GM12878 (cell line): ENCODE measurements at regions not wholly inside any gene's neighbourhood (a gene's known extent, or its start where the extent isn't known, plus 50 kb on each side); places are given as distances from the start of the nearest gene placed in this dataset.

Experiments
- BRCA1 ChIP-seq: IDR thresholded peaks from 2 replicates; pipeline ENCODE4 v1.6.1; 2011; ENCODE audit warnings: low read depth, low read length, improper control_type of control experiment
- CREB1 ChIP-seq: IDR thresholded peaks from 2 replicates; pipeline ENCODE4 v1.6.1; 2012; ENCODE audit warnings: low read depth, mild to moderate bottlenecking, inconsistent platforms
- EZH2 ChIP-seq: IDR thresholded peaks from 2 replicates; pipeline ENCODE4 v1.6.1; 2012; ENCODE audit warnings: low read depth, mild to moderate bottlenecking, control low read depth, inconsistent platforms, low read length, borderline replicate concordance; ENCODE audit not compliant: control insufficient read depth
- POLR2A ChIP-seq: IDR thresholded peaks from 2 replicates; pipeline ENCODE4 v1.6.1; 2011; ENCODE audit warnings: low read depth, mild to moderate bottlenecking, low read length

- TF ChIP-seq POLR2A = no peak
- no peak for TF ChIP-seq CREB1
- no peak for TF ChIP-seq EZH2
- TF ChIP-seq BRCA1 = no peak
Measured at GRCh38 chr9:82247318-82247717, 258.7 kb downstream of the SPATA31D1 start.
